ENCODE measurements at regions not wholly inside any gene's neighbourhood (a gene's known extent, or its start where the extent isn't known, plus 50 kb on each side); places are given as distances from the start of the nearest gene placed in this dataset.

GRCh38 chr21:38556390-38556789 is 58.1 kb upstream of the ERG start:
- H2BK12ac ChIP-seq (ENCODE audit: low read length) = no peak overlapping the region
- no peak overlapping the region for H3K23ac ChIP-seq (ENCODE audit: low read depth, low read length, poor library complexity)
- H3K79me1 ChIP-seq (ENCODE audit: low read depth, low read length) = no peaks in the 10 kb centered on the region
- H3K4ac ChIP-seq (ENCODE audit: low read length) = no peak overlapping the region
- H3K18ac ChIP-seq (ENCODE audit: low read length) = no peak overlapping the region
- no peak overlapping the region for H2BK120ac ChIP-seq (ENCODE audit: low read depth, low read length)
- H3K4me3 ChIP-seq (ENCODE audit: low read length in 2 of 2) = no peak overlapping the region
- no peak overlapping the region for H3K27ac ChIP-seq (replicated peaks; ENCODE audit: low read length)
- no peak overlapping the region for H3K9ac ChIP-seq (ENCODE audit: low read depth, low read length, poor library complexity)
- no peak overlapping the region for H2BK15ac ChIP-seq (ENCODE audit: low read length)
- no peaks in the 10 kb centered on the region for H3K36me3 ChIP-seq (replicated peaks in 1 of 2; ENCODE audit: control insufficient read depth in 2 of 2, insufficient read depth in 2 of 2, low read length in 2 of 2)
- H2BK5ac ChIP-seq (ENCODE audit: low read length) = no peak overlapping the region
- H3K4me2 ChIP-seq (ENCODE audit: insufficient read depth, low read length, poor library complexity, severe bottlenecking) = no peak overlapping the region
- H4K8ac ChIP-seq (ENCODE audit: low read depth, low read length) = no peak overlapping the region
- no peaks in the 10 kb centered on the region for H3K27me3 ChIP-seq (ENCODE audit: control insufficient read depth in 3 of 3, insufficient read depth in 3 of 3, low read depth in 1 of 3, low read length in 3 of 3)
- H2AFZ ChIP-seq (ENCODE audit: low read length) = no peak overlapping the region
- peaks cover 0 to 2% of the 10 kb centered on the region in 2 donors for H3K4me1 ChIP-seq (ENCODE audit: control insufficient read depth in 2 of 2, insufficient read depth in 1 of 2, low read depth in 1 of 2, low read length in 2 of 2)
- H3K9me3 ChIP-seq (replicated peaks in 1 of 2; ENCODE audit: control insufficient read depth in 2 of 2, insufficient read depth in 1 of 2, low read depth in 1 of 2, low read length in 2 of 2) = no peaks in the 10 kb centered on the region
- no peak overlapping the region for H4K91ac ChIP-seq (ENCODE audit: low read depth, low read length, poor library complexity)
- no peak for DNase-seq (ENCODE audit: low spot score)
- no peak overlapping the region for H2AK5ac ChIP-seq (ENCODE audit: low read depth, low read length)
- no peak overlapping the region for H3K14ac ChIP-seq (ENCODE audit: low read length)

DNA sequence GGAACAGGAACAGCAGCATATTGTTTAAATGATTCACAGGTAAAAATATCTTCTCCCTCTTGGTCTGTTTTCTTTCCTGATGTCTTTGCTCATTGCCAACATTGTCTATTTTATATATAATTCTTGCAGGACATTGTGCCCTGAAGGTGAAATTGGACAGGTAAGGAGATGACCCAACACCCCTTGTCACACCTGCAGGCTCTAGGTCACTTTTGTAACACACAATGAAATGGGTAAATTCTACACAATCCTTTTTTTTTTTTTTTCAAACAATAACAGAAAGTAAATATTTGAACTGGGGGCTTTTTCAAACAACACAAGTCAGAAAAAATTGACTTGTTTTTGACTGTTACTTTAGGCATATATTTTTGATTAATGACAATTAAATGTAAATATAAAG is 62.9 kb upstream of the ERG start:
- no peaks in the 10 kb centered on the region for H3K79me1 ChIP-seq (ENCODE audit: low read depth, low read length)
- no peak overlapping the region for H3K23ac ChIP-seq (ENCODE audit: low read depth, low read length, poor library complexity)
- no peak overlapping the region for H3K4me3 ChIP-seq (ENCODE audit: low read length in 2 of 2)
- no peak for DNase-seq (ENCODE audit: low spot score)
- H2BK5ac ChIP-seq (ENCODE audit: low read length) = no peak overlapping the region
- H3K27ac ChIP-seq (replicated peaks; ENCODE audit: low read length) = no peak overlapping the region
- no peaks in the 10 kb centered on the region for H3K36me3 ChIP-seq (replicated peaks in 1 of 2; ENCODE audit: control insufficient read depth in 2 of 2, insufficient read depth in 2 of 2, low read length in 2 of 2)
- H3K4me2 ChIP-seq (ENCODE audit: insufficient read depth, low read length, poor library complexity, severe bottlenecking) = no peak overlapping the region
- no peak overlapping the region for H2BK120ac ChIP-seq (ENCODE audit: low read depth, low read length)
- H2BK15ac ChIP-seq (ENCODE audit: low read length) = no peak overlapping the region
- H3K9ac ChIP-seq (ENCODE audit: low read depth, low read length, poor library complexity) = no peak overlapping the region
- H3K9me3 ChIP-seq (replicated peaks in 1 of 2; ENCODE audit: control insufficient read depth in 2 of 2, insufficient read depth in 1 of 2, low read depth in 1 of 2, low read length in 2 of 2) = no peaks in the 10 kb centered on the region
- no peak overlapping the region for H4K8ac ChIP-seq (ENCODE audit: low read depth, low read length)
- H3K4me1 ChIP-seq (ENCODE audit: control insufficient read depth in 2 of 2, insufficient read depth in 1 of 2, low read depth in 1 of 2, low read length in 2 of 2) = peaks cover 0 to 2% of the 10 kb centered on the region in 2 donors
- H4K91ac ChIP-seq (ENCODE audit: low read depth, low read length, poor library complexity) = no peak overlapping the region
- no peak overlapping the region for H3K14ac ChIP-seq (ENCODE audit: low read length)
- no peak overlapping the region for H3K18ac ChIP-seq (ENCODE audit: low read length)
- no peak overlapping the region for H2AK5ac ChIP-seq (ENCODE audit: low read depth, low read length)
- H3K27me3 ChIP-seq (ENCODE audit: control insufficient read depth in 3 of 3, insufficient read depth in 3 of 3, low read depth in 1 of 3, low read length in 3 of 3) = peaks cover 0 to 3% (median 0%) of the 10 kb centered on the region in 3 experiments
- no peak overlapping the region for H2AFZ ChIP-seq (ENCODE audit: low read length)
- H3K4ac ChIP-seq (ENCODE audit: low read length) = no peak overlapping the region
- no peak overlapping the region for H2BK12ac ChIP-seq (ENCODE audit: low read length)

GRCh38 chr21:38561613-38562581 is 63.6 kb upstream of the ERG start:
- Histone ChIP-seq H2AFZ (ENCODE audit: low read length) (no peak overlapping the region), H3K4me2 (ENCODE audit: insufficient read depth, low read length, poor library complexity, severe bottlenecking) (no peak overlapping the region), H2BK120ac (ENCODE audit: low read depth, low read length) (no peak overlapping the region), H2BK5ac (ENCODE audit: low read length) (no peak overlapping the region), H4K8ac (ENCODE audit: low read depth, low read length) (no peak overlapping the region), H3K4ac (ENCODE audit: low read length) (no peak overlapping the region), H2BK12ac (ENCODE audit: low read length) (no peak overlapping the region), H3K36me3 (replicated peaks in 1 of 2; ENCODE audit: control insufficient read depth in 2 of 2, insufficient read depth in 2 of 2, low read length in 2 of 2) (no peaks in the 10 kb centered on the region), H3K23ac (ENCODE audit: low read depth, low read length, poor library complexity) (no peak overlapping the region), H3K4me1 (ENCODE audit: control insufficient read depth in 2 of 2, insufficient read depth in 1 of 2, low read depth in 1 of 2, low read length in 2 of 2) (peaks cover 0 to 2% of the 10 kb centered on the region in 2 donors), H3K27me3 (ENCODE audit: control insufficient read depth in 3 of 3, insufficient read depth in 3 of 3, low read depth in 1 of 3, low read length in 3 of 3) (peaks cover 0 to 3% (median 0%) of the 10 kb centered on the region in 3 experiments), H2BK15ac (ENCODE audit: low read length) (no peak overlapping the region), H3K9me3 (replicated peaks in 1 of 2; ENCODE audit: control insufficient read depth in 2 of 2, insufficient read depth in 1 of 2, low read depth in 1 of 2, low read length in 2 of 2) (no peaks in the 10 kb centered on the region), H3K14ac (ENCODE audit: low read length) (no peak overlapping the region), H3K18ac (ENCODE audit: low read length) (no peak overlapping the region), H4K91ac (ENCODE audit: low read depth, low read length, poor library complexity) (no peak overlapping the region), H3K27ac (replicated peaks; ENCODE audit: low read length) (no peak overlapping the region), H2AK5ac (ENCODE audit: low read depth, low read length) (no peak overlapping the region), H3K79me1 (ENCODE audit: low read depth, low read length) (no peaks in the 10 kb centered on the region), H3K9ac (ENCODE audit: low read depth, low read length, poor library complexity) (no peak overlapping the region), H3K4me3 (ENCODE audit: low read length in 2 of 2) (no peak overlapping the region)
- no CpG with 5 or more reads among the region's 7 CpGs for WGBS, 2 donors (ENCODE audit: extremely low coverage in 2 of 2, insufficient read length in 2 of 2, insufficient replicate concordance in 1 of 2)
- no peak for DNase-seq (ENCODE audit: low spot score)

- Histone ChIP-seq H3K36me3 (replicated peaks in 1 of 2; ENCODE audit: control insufficient read depth in 2 of 2, insufficient read depth in 2 of 2, low read length in 2 of 2) (no peaks in the 10 kb centered on the region), H2BK5ac (ENCODE audit: low read length) (no peak overlapping the region), H2BK120ac (ENCODE audit: low read depth, low read length) (no peak overlapping the region), H4K91ac (ENCODE audit: low read depth, low read length, poor library complexity) (no peak overlapping the region), H2BK15ac (ENCODE audit: low read length) (no peak overlapping the region), H3K4me1 (ENCODE audit: control insufficient read depth in 2 of 2, insufficient read depth in 1 of 2, low read depth in 1 of 2, low read length in 2 of 2) (peaks cover 0 to 1% of the 10 kb centered on the region in 2 donors), H3K4me2 (ENCODE audit: insufficient read depth, low read length, poor library complexity, severe bottlenecking) (no peak overlapping the region), H2AK5ac (ENCODE audit: low read depth, low read length) (no peak overlapping the region), H3K4ac (ENCODE audit: low read length) (no peak overlapping the region), H3K79me1 (ENCODE audit: low read depth, low read length) (no peaks in the 10 kb centered on the region), H3K4me3 (ENCODE audit: low read length in 2 of 2) (no peak overlapping the region), H3K9me3 (replicated peaks in 1 of 2; ENCODE audit: control insufficient read depth in 2 of 2, insufficient read depth in 1 of 2, low read depth in 1 of 2, low read length in 2 of 2) (no peaks in the 10 kb centered on the region), H2AFZ (ENCODE audit: low read length) (peak overlapping the region; percentile 80), H4K8ac (ENCODE audit: low read depth, low read length) (no peak overlapping the region), H3K27me3 (ENCODE audit: control insufficient read depth in 3 of 3, insufficient read depth in 3 of 3, low read depth in 1 of 3, low read length in 3 of 3) (peaks cover 0 to 3% (median 0%) of the 10 kb centered on the region in 3 experiments), H3K27ac (replicated peaks; ENCODE audit: low read length) (no peak overlapping the region), H3K9ac (ENCODE audit: low read depth, low read length, poor library complexity) (no peak overlapping the region), H2BK12ac (ENCODE audit: low read length) (no peak overlapping the region), H3K18ac (ENCODE audit: low read length) (no peak overlapping the region), H3K23ac (ENCODE audit: low read depth, low read length, poor library complexity) (no peak overlapping the region), H3K14ac (ENCODE audit: low read length) (no peak overlapping the region)
- DNase-seq (ENCODE audit: low spot score) = peak; percentile 5
- no CpG with 5 or more reads among the region's 17 CpGs for WGBS, 2 donors (ENCODE audit: extremely low coverage in 2 of 2, insufficient read length in 2 of 2, insufficient replicate concordance in 1 of 2)
These were observed 69.2 kb upstream of the ERG start for GRCh38 chr21:38567335-38567969.

Measured in neuronal stem cell (in vitro differentiated cells).